ENCODE measurements at regions not wholly inside any gene's neighbourhood (a gene's known extent, or its start where the extent isn't known, plus 50 kb on each side); places are given as distances from the start of the nearest gene placed in this dataset.

DNA sequence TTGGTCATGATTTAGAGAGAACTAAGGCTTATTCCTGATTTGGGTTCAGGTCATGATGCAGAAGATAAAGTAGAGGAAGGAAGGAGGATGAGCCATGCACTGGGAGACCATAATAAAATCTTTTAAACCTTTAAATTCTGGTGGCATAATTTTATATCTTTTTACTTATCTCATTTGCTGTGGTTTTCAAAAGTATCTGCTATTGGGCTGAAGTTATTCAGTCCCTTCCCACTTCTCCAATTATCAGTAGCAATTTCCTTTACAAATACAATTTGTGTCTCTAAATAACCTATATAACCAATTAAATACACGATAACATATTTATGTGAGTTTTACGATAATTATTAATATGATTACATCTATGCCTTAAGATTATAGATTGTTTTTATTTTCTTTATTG lies 194.8 kb upstream of the SLC8A1 start:
- H3K9me2 ChIP-seq (ENCODE audit: insufficient read depth, low read length), result no peaks in the 10 kb centered on the region
- no peak overlapping the region for H2AFZ ChIP-seq (ENCODE audit: low read length)
- BruUV-seq (replicated peaks), result no TSS peak
- TF ChIP-seq, protein P1, sequence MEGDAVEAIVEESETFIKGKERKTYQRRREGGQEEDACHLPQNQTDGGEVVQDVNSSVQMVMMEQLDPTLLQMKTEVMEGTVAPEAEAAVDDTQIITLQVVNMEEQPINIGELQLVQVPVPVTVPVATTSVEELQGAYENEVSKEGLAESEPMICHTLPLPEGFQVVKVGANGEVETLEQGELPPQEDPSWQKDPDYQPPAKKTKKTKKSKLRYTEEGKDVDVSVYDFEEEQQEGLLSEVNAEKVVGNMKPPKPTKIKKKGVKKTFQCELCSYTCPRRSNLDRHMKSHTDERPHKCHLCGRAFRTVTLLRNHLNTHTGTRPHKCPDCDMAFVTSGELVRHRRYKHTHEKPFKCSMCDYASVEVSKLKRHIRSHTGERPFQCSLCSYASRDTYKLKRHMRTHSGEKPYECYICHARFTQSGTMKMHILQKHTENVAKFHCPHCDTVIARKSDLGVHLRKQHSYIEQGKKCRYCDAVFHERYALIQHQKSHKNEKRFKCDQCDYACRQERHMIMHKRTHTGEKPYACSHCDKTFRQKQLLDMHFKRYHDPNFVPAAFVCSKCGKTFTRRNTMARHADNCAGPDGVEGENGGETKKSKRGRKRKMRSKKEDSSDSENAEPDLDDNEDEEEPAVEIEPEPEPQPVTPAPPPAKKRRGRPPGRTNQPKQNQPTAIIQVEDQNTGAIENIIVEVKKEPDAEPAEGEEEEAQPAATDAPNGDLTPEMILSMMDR (conservative IDR thresholded peaks at IDR 0.05; ENCODE audit: low read length), result no peak
- H4K20me1 ChIP-seq (ENCODE audit: insufficient read depth, low read length), result no peaks in the 10 kb centered on the region
- intact Hi-C loops (cut with micrococcal nuclease; ENCODE audit: unreplicated experiment), result no loop called here
- H3K4me3 ChIP-seq (ENCODE audit: low read depth, low read length, poor library complexity, severe bottlenecking), result no peak overlapping the region
- DNase-seq (ENCODE audit: low spot score), result no peak
- no peaks in the 10 kb centered on the region for H3K36me3 ChIP-seq (ENCODE audit: insufficient read depth, low read length)
- H3K79me2 ChIP-seq (ENCODE audit: insufficient read depth, low read depth, low read length), result no peaks in the 10 kb centered on the region
- H3K4me2 ChIP-seq (ENCODE audit: low read length), result no peak overlapping the region
- no peak overlapping the region for H3K27ac ChIP-seq (ENCODE audit: low read depth, low read length, poor library complexity, severe bottlenecking)
- POLR2A ChIA-PET, result no interaction called here
- H3K4me1 ChIP-seq (ENCODE audit: insufficient read depth, low read length, poor library complexity, severe bottlenecking), result no peaks in the 10 kb centered on the region
- H3K9me3 ChIP-seq (ENCODE audit: low read length), result no peaks in the 10 kb centered on the region
- CTCF ChIA-PET (ENCODE audit: unreplicated experiment), result no interaction called here

DNA sequence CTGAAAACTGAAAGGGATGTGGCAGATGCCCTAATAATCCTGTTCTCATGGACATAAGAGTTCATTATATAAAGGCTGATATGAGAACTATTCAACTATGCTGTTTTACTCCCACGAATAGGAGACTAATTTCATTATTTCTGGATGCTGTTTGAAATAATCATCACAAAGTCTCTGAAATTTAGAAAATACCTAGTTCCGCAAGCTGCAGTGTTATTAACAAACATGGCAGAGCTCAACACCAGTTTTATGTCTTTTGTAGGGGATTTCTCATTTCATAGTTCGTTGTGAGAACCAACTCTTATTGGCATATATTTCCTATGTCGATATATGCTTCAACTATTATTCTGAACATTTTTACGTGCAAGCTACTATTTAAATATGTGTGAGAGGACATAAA lies 200.3 kb upstream of the SLC8A1 start:
- Histone ChIP-seq H4K20me1 (ENCODE audit: insufficient read depth, low read length) (no peaks in the 10 kb centered on the region), H3K36me3 (ENCODE audit: insufficient read depth, low read length) (no peaks in the 10 kb centered on the region), H2AFZ (ENCODE audit: low read length) (no peak overlapping the region), H3K9me2 (ENCODE audit: insufficient read depth, low read length) (no peaks in the 10 kb centered on the region), H3K4me3 (ENCODE audit: low read depth, low read length, poor library complexity, severe bottlenecking) (no peak overlapping the region), H3K9me3 (ENCODE audit: low read length) (no peaks in the 10 kb centered on the region), H3K27ac (ENCODE audit: low read depth, low read length, poor library complexity, severe bottlenecking) (no peak overlapping the region), H3K4me2 (ENCODE audit: low read length) (no peak overlapping the region), H3K4me1 (ENCODE audit: insufficient read depth, low read length, poor library complexity, severe bottlenecking) (no peaks in the 10 kb centered on the region), H3K79me2 (ENCODE audit: insufficient read depth, low read depth, low read length) (no peaks in the 10 kb centered on the region)
- intact Hi-C loops (cut with micrococcal nuclease; ENCODE audit: unreplicated experiment), result no loop called here
- ChIA-PET CTCF (ENCODE audit: unreplicated experiment) (no interaction called here), POLR2A (interaction anchor here (0.5 kb wide), 1 partner anchor 432 kb away, joined by 4 read pairs; no protein-coding TSS in a partner anchor)
- BruUV-seq (replicated peaks), result no TSS peak
- TF ChIP-seq, protein P1 (conservative IDR thresholded peaks at IDR 0.05; ENCODE audit: low read length), result no peak
- TF ChIP-seq EZH2phosphoT487 (IDR thresholded peaks at IDR 0.05; ENCODE audit: borderline replicate concordance, low read depth, low read length), result no peak
- DNase-seq (ENCODE audit: low spot score), result no peak

DNA sequence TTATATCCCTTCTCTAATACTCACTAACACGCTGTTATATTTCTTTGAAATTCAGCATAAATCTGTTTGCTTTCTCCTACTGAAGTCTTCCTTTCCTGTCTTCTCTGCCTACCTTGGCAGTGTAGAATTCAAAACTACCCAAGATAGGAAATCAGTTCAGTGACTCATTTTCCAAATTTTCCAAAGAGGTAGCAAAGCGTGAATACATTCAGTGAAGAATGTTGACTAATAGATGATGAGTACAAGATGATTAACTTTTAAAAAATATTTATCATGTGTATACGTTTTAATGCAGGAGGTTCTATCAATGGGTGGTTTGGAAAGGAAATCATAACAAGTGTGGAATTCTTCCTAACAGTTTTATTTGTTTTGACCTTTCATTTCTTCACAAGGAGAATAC lies 201.9 kb upstream of the SLC8A1 start:
- Histone ChIP-seq H3K9me3 (ENCODE audit: low read length) (no peaks in the 10 kb centered on the region), H3K36me3 (ENCODE audit: insufficient read depth, low read length) (no peaks in the 10 kb centered on the region), H3K79me2 (ENCODE audit: insufficient read depth, low read depth, low read length) (no peaks in the 10 kb centered on the region), H3K4me3 (ENCODE audit: low read depth, low read length, poor library complexity, severe bottlenecking) (no peak overlapping the region), H2AFZ (ENCODE audit: low read length) (no peak overlapping the region), H3K4me1 (ENCODE audit: insufficient read depth, low read length, poor library complexity, severe bottlenecking) (no peaks in the 10 kb centered on the region), H4K20me1 (ENCODE audit: insufficient read depth, low read length) (no peaks in the 10 kb centered on the region), H3K27ac (ENCODE audit: low read depth, low read length, poor library complexity, severe bottlenecking) (no peak overlapping the region), H3K9me2 (ENCODE audit: insufficient read depth, low read length) (no peaks in the 10 kb centered on the region), H3K4me2 (ENCODE audit: low read length) (no peak overlapping the region)
- CTCF ChIA-PET (ENCODE audit: unreplicated experiment), result no interaction called here
- DNase-seq (ENCODE audit: low spot score), result no peak
- BruUV-seq (replicated peaks), result no TSS peak
- POLR2A ChIA-PET, result no interaction called here
- intact Hi-C loops (cut with micrococcal nuclease; ENCODE audit: unreplicated experiment), result no loop called here
- TF ChIP-seq, protein P1 (conservative IDR thresholded peaks at IDR 0.05; ENCODE audit: low read length), result no peak
- TF ChIP-seq EZH2phosphoT487 (IDR thresholded peaks at IDR 0.05; ENCODE audit: borderline replicate concordance, low read depth, low read length), result no peak
